ENCODE measurements at regions not wholly inside any gene's neighbourhood (a gene's known extent, or its start where the extent isn't known, plus 50 kb on each side); places are given as distances from the start of the nearest gene placed in this dataset.

DNA sequence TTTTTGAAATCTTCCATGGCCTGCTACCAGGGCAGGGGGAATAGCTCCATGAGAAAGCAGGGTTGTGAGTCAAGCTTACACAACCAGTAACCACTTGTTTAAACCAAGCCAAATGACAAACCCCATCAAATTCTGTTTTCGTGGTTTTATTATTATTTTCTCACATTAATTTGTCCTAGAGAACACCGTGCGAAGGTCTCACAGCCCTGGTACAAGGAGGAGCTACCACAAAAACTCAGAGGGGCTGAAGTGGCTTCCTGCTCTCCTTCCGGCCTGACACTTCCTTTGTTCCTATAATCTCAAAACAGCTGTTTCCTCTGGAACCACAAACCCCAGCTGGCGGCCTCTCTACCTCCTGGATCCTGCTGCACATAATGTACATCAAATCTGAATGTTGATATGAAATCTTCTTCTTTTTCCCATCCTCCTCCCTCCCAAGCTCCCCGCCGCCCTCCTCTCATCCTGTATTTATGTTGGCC lies 375.9 kb downstream of the MCTP2 start:
- no peak for DNase-seq (ENCODE audit: low spot score)

DNA sequence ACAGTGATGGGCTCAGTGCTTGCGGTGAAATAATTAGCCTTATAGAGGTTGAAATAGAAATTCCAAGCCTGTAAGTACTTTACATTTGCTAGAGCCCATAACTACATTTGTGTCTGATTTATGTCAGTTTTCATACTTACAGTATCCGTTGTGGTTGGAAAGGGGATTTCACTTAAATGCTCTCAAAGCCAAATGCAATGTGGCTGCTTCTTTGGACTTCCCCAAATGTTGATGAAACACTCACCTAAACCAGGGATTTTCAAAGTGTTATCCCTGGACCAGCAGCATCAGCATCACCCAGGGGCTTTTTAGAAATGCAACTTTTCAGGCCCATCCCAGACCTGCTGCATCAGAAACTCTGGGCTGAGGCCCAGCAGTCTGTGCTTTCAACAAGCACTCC lies 378.7 kb downstream of the MCTP2 start:
- no peak for DNase-seq (ENCODE audit: low spot score)

- no peak for DNase-seq (ENCODE audit: low spot score)
These were observed 379.1 kb downstream of the MCTP2 start for GRCh38 chr15:94610485-94610884.

- no peak for DNase-seq (ENCODE audit: low spot score)
These were observed 380.3 kb downstream of the MCTP2 start for GRCh38 chr15:94611656-94612055.

DNA sequence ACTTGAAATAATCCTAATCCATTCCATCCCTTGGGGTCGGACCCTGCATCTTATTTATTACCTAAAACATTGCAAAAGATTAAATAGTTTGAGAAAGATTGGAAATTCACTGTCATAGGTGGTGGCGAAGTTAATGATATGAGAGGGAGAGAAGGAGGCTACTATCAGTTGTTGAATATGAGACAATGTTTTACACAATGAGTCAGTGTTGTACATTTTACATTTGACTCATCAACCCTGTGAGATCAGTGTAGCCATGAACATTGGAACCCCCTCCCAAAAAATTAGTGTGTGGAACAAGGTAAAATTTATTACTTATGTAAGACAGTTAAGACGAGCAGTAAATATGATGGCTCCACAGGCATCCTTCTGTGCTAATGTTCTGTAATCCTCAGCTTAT lies 384.3 kb downstream of the MCTP2 start:
- no peak for DNase-seq (ENCODE audit: low spot score)

DNA sequence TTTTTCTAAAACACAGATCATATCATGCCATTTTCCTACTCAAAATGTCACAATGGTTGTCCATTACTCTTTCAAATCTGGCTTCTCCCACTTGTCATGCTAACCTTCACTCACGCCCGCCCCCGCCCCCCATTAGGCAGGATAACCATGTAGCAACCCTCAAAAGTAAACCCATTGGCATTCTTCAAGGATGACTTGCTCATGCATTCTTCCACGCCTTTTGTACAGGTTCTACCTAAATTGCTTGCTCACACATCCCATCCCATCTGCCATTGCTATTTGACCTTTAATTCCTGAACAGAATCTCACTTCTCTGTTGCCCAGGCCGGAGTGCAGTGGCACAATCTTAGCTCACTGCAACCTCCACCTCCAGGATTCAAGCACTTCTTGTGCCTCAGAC lies 389.3 kb downstream of the MCTP2 start:
- no peak for DNase-seq (ENCODE audit: low spot score)

DNA sequence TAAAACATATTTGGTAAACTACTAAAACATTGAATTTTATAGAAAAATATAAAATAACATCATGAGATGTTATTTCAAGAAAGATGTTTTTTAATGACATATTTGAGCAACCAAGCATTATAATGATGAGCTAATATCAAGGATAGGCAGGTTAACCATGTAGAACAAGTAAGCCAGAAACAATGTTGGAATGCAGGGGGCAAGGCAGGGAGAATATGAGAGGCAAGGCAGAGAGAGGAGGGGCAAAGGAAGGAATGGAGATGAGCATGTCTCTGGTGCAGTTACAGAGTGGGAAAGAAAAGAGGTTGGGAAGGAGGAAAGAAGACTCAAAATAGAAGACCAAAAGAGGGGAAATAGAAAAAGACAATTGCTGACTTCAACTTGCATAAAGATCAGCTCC lies 390.4 kb downstream of the MCTP2 start:
- no peak for DNase-seq (ENCODE audit: low spot score)

- DNase-seq (ENCODE audit: low spot score), result no peak
These were observed 395.6 kb downstream of the MCTP2 start for GRCh38 chr15:94626949-94627348.

DNA sequence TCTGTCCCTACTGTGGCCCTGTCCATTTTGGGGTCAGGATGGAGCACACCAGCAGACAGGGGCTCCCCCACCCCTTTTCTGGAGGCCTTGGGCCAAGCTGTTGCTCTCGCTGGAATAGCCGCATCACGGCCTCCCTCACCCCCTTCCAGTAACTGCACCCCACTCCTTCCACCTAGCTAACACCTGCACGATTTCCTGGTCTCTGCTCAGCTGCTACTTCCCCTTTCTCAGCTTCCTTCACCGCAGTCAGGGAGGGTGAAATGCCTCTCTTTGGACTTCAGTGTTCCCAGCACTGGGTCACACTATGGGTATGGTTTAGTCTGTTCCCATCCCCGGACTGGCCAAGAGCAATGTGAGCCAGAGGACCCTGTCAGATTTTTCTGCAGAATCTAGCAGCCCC lies 400.2 kb downstream of the MCTP2 start:
- DNase-seq (ENCODE audit: low spot score), result no peak

- no peak for DNase-seq (ENCODE audit: low spot score)
These were observed 406.8 kb downstream of the MCTP2 start for GRCh38 chr15:94638183-94638582.

DNA sequence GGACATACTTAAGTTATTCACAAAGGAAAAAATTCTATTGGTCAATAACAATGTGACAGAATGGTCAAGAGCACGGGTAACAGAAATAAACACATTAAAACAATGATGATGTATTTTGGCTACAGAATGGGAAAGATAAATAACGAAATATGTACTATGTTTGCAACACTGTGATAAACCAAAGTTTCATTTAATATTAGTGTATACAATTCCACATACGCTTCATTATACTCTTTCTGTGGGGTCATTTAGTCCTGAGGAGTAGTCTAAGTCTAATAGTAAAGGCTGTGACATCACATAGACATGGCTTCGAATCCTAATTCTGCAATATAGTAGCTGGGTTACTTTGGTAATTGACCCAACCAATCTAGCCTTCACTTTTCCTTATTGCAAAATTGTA lies 408.3 kb downstream of the MCTP2 start:
- DNase-seq (ENCODE audit: low spot score), result no peak

- DNase-seq (ENCODE audit: low spot score), result no peak
These were observed 413.1 kb downstream of the MCTP2 start for GRCh38 chr15:94644433-94644832.

GRCh38 chr15:94653071-94653470 lies 421.7 kb downstream of the MCTP2 start:
- DNase-seq (ENCODE audit: low spot score), result no peak

DNA sequence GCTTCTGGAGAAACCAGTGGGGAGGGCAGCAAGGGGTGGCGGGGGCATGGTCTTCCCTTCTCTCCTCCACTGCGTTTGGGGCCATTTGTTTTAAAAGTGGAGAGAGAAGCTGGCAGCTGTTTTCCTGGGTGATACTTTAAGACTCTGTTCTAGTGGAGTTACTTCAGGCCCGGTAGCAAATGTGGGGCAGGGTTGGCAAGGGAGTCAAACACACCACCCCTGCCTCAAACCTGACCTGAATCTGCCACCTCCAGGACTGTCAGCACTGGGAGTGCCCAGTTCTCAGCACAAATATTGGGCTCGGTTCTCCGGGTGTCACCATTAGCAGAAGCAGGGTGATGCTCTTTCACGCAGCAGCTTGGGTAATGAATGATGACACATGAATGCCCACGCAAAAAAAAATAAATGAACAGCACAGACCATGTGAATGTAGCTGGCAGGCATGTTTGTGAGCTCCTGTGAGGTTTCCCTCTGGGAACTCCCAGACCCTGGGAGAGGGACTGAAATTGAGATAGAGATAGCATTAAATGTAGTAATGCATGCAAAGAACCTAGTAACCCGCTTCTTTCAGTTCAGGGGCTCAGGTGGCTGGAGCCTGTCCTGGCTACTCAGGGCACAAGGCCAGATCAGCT lies 424.0 kb downstream of the MCTP2 start:
- no peak for DNase-seq (ENCODE audit: low spot score)

- DNase-seq (ENCODE audit: low spot score), result no peak
These were observed 434.5 kb downstream of the MCTP2 start for GRCh38 chr15:94665676-94666441.

- no peak for DNase-seq (ENCODE audit: low spot score)
These were observed 435.2 kb downstream of the MCTP2 start for GRCh38 chr15:94666553-94666952.

DNA sequence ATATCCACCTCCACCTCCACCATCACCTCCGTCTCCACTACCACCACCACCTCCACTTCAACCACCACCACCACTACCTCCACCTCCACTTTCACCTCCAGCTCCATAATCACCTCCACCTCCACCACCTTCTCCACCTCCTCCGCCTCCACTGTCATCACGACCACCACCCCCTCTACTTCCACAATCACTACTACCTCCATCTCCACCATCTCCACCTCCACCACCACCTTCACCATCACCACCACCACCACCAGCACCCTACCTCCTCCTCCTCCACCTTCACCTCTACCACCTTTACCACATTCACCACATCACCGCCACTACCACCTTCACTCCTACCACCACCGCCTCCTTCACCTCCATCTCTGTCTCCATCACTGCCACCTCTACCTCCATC lies 435.7 kb downstream of the MCTP2 start:
- DNase-seq (ENCODE audit: low spot score), result no peak

GRCh38 chr15:94670438-94671034 lies 439.2 kb downstream of the MCTP2 start:
- DNase-seq (ENCODE audit: low spot score), result no peak

DNA sequence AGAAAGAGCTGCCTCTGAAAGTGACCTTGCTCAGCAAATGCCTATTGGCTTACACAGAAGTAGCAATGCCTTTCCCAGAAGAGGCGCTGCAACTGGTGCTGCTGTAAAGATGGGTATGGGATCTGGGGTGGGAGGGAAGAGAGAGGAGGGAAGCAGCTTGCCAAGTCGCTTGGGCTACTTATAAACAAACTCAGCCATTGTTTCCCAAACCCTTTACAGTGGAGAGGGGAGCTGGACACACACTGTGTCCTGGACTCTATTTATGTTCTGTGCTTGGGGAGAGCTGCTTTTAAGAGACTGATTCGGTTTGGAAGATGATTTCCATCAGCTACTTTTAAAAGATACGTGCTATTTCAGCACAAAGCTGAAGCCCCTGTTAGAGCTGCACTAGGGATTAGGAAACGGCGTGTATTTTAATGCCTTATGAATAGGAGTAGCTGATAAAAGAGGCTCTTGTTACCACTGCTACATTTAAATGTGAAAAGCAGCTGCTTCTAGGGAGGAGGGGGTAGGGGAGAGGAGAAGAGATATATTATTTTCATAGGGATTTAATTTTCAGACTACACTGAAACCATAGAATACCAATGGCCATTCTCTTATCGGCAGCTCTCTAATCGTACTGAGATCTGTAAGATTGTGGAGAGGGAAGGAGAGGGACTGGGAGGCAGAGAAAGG lies 440.6 kb downstream of the MCTP2 start:
- DNase-seq (ENCODE audit: low spot score), result no peak

DNA sequence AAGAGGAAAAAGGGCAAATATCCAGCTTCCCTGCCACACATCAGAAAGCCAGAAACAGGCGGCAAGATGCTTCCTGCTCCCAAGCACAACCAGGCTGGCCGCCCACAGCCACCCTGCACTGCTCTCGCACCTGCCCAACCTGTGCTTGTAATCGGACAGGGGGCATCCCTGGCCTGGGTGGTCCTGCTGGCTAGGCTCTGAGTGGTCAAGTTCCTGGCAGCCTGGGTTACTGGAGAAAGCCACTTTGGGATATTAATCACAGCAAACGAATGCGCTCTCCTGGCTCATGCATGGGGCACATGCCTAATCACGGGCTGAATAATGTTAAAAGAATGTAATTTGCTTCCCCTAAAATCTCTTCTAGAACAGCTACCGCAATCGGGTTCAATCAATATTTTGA lies 442.4 kb downstream of the MCTP2 start:
- no peak for DNase-seq (ENCODE audit: low spot score)

DNA sequence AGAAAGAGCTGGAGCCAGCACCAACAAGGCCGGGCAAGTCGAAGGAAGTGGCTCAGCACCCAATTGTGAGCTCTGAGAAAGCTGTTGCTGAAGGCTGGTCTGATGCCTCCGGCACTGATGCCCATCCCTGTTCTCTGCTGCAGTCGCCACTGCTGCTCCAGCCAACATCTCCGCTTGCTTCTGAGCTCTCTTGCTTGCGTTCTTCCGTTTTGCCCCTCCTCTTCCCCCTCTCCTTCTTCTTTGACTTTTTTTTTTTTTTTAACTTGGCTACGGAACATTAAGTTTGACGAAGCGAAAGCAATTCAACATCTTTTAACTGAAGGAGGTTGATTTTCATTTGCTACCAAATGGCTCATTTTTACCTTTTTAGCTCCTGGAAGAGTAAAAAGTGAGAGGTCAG lies 442.9 kb downstream of the MCTP2 start:
- DNase-seq (ENCODE audit: low spot score), result peak; percentile 59

GRCh38 chr15:94677202-94677790 lies 445.9 kb downstream of the MCTP2 start:
- DNase-seq (ENCODE audit: low spot score), result no peak
